ENCODE measurements at regions not wholly inside any gene's neighbourhood (a gene's known extent, or its start where the extent isn't known, plus 50 kb on each side); places are given as distances from the start of the nearest gene placed in this dataset.
"Not testable (repeated sequence)": the region's sequence is repeated elsewhere in the genome, so short reads cannot be mapped to it uniquely, and the experiment has no call there.

GRCh38 chr20:22830715-22831114 is 204.4 kb upstream of the SSTR4 start:
- not testable (repeated sequence) for TF ChIP-seq CTCF (IDR thresholded peaks at IDR 0.05; ENCODE audit: low read depth, low read length); EZH2phosphoT487 (IDR thresholded peaks at IDR 0.05; ENCODE audit: low read depth)

All from OCI-LY3 (cell line).